ENCODE measurements at regions not wholly inside any gene's neighbourhood (a gene's known extent, or its start where the extent isn't known, plus 50 kb on each side); places are given as distances from the start of the nearest gene placed in this dataset.

- no peak for TF ChIP-seq POLR2A (IDR thresholded peaks at IDR 0.05)
- DNase-seq (no peak), ATAC-seq (no peak)
- no peaks in the 10 kb centered on the region for H3K36me3 ChIP-seq
- no peaks in the 10 kb centered on the region for H3K9me3 ChIP-seq
- peaks cover 21 to 44% of the 10 kb centered on the region in 2 donors for H3K4me1 ChIP-seq
- in situ Hi-C loops (cut with MboI; ENCODE audit: low sequenced_read_pairs in 4 of 4) = no loop called here
- no peak overlapping the region for H3K4me3 ChIP-seq
- H3K27me3 ChIP-seq = no peaks in the 10 kb centered on the region
- no peak overlapping the region for H3K27ac ChIP-seq
- intact Hi-C loops (cut with DNase I; ENCODE audit: low total_unique reads) = no loop called here
These were observed 60.6 kb upstream of the LIMCH1 start for GRCh38 chr4:41477181-41477905.

- Histone ChIP-seq H3K27me3 (no peaks in the 10 kb centered on the region), H3K9me3 (no peaks in the 10 kb centered on the region), H3K36me3 (no peaks in the 10 kb centered on the region), H3K4me3 (no peak overlapping the region), H3K27ac (no peak overlapping the region), H3K4me1 (peaks cover 14 to 37% of the 10 kb centered on the region in 2 donors)
- no peak for DNase-seq
- TF ChIP-seq CTCF (IDR thresholded peaks at IDR 0.05 in 4 of 5, conservative IDR thresholded peaks at IDR 0.05 in 1 of 5) (no peak), POLR2A (IDR thresholded peaks at IDR 0.05) (no peak)
- in situ Hi-C loops (cut with MboI; ENCODE audit: low sequenced_read_pairs in 4 of 4) (no loop called here), intact Hi-C loops (cut with DNase I; ENCODE audit: low total_unique reads) (no loop called here)
- ATAC-seq = no peak
These were observed 59.4 kb upstream of the LIMCH1 start for GRCh38 chr4:41478518-41478917.

GRCh38 chr4:41480896-41481311 is 57.1 kb upstream of the LIMCH1 start:
- in situ Hi-C loops (cut with MboI; ENCODE audit: low sequenced_read_pairs in 4 of 4) (no loop called here), intact Hi-C loops (cut with DNase I; ENCODE audit: low total_unique reads) (no loop called here)
- H3K27me3 ChIP-seq = no peaks in the 10 kb centered on the region
- TF ChIP-seq CTCF (IDR thresholded peaks at IDR 0.05 in 4 of 5, conservative IDR thresholded peaks at IDR 0.05 in 1 of 5) (no peak), POLR2A (IDR thresholded peaks at IDR 0.05) (no peak)
- H3K36me3 ChIP-seq = no peaks in the 10 kb centered on the region
- H3K4me1 ChIP-seq = peaks cover 26 to 46% of the 10 kb centered on the region in 2 donors
- H3K27ac ChIP-seq = no peak overlapping the region
- H3K9me3 ChIP-seq = no peaks in the 10 kb centered on the region
- no peak overlapping the region for H3K4me3 ChIP-seq
- ATAC-seq = no peak
- no peak for DNase-seq

GRCh38 chr4:41483771-41484170 is 54.2 kb upstream of the LIMCH1 start:
- intact Hi-C loops (cut with DNase I; ENCODE audit: low total_unique reads) (no loop called here), in situ Hi-C loops (cut with MboI; ENCODE audit: low sequenced_read_pairs in 4 of 4) (no loop called here)
- no peak for TF ChIP-seq CTCF (IDR thresholded peaks at IDR 0.05 in 4 of 5, conservative IDR thresholded peaks at IDR 0.05 in 1 of 5)
- TF ChIP-seq POLR2A (IDR thresholded peaks at IDR 0.05) = no peak
- Histone ChIP-seq H3K27ac (no peak overlapping the region), H3K9me3 (no peaks in the 10 kb centered on the region), H3K36me3 (no peaks in the 10 kb centered on the region), H3K4me3 (no peak overlapping the region), H3K4me1 (peaks cover 22 to 36% of the 10 kb centered on the region in 2 donors), H3K27me3 (no peaks in the 10 kb centered on the region)
- DNase-seq = no peak
- ATAC-seq = no peak

GRCh38 chr4:41485041-41485440 is 52.9 kb upstream of the LIMCH1 start:
- no peak for DNase-seq
- H3K27me3 ChIP-seq = no peaks in the 10 kb centered on the region
- H3K27ac ChIP-seq = no peak overlapping the region
- no peaks in the 10 kb centered on the region for H3K36me3 ChIP-seq
- H3K4me3 ChIP-seq = no peak overlapping the region
- in situ Hi-C loops (cut with MboI; ENCODE audit: low sequenced_read_pairs in 4 of 4) = no loop called here
- peaks cover 22 to 36% of the 10 kb centered on the region in 2 donors for H3K4me1 ChIP-seq
- intact Hi-C loops (cut with DNase I; ENCODE audit: low total_unique reads) = no loop called here
- no peaks in the 10 kb centered on the region for H3K9me3 ChIP-seq
- TF ChIP-seq CTCF (IDR thresholded peaks at IDR 0.05 in 4 of 5, conservative IDR thresholded peaks at IDR 0.05 in 1 of 5) (no peak), POLR2A (IDR thresholded peaks at IDR 0.05) (no peak)
- no peak for ATAC-seq

Data from gastrocnemius medialis (tissue), 4 donors.